HG03432 (cell line): ENCODE measurements at regions not wholly inside any gene's neighbourhood (a gene's known extent, or its start where the extent isn't known, plus 50 kb on each side); places are given as distances from the start of the nearest gene placed in this dataset.
A peak's percentile ranks its signal among the peaks of the same experiment; 100 is the strongest.
"Not testable (repeated sequence)": the region's sequence is repeated elsewhere in the genome, so short reads cannot be mapped to it uniquely, and the experiment has no call there.

Experiments used
- ATAC-seq: cut with Tn5 transposase; IDR thresholded peaks from one replicate; pipeline ENCODE4 v1.9.1; 2021; ENCODE audit warnings: mild to moderate bottlenecking, moderate library complexity; ENCODE audit not compliant: unreplicated experiment

GRCh38 chr1:55309786-55310504, 94.8 kb upstream of the USP24 start:
- no peak for ATAC-seq

- ATAC-seq = no peak
Observed at GRCh38 chr1:55309053-55309452, 93.9 kb upstream of the USP24 start.

GRCh38 chr1:55305735-55306134, 90.6 kb upstream of the USP24 start:
- ATAC-seq = no peak

GRCh38 chr1:55304229-55304740, 89.1 kb upstream of the USP24 start:
- no peak for ATAC-seq

- no peak for ATAC-seq
Observed at GRCh38 chr1:55302972-55303371, 87.8 kb upstream of the USP24 start.

- ATAC-seq = no peak
Observed at GRCh38 chr1:55301912-55302311, 86.7 kb upstream of the USP24 start.

GRCh38 chr1:55300975-55301374, 85.8 kb upstream of the USP24 start:
- ATAC-seq = no peak

GRCh38 chr1:55298167-55298894, 83.2 kb upstream of the USP24 start:
- no peak for ATAC-seq

- ATAC-seq = not testable (repeated sequence)
Observed at GRCh38 chr1:55296247-55296646, 81.1 kb upstream of the USP24 start.

- ATAC-seq = no peak
Observed at GRCh38 chr1:55289614-55290013, 74.5 kb upstream of the USP24 start.

- ATAC-seq = no peak
Observed at GRCh38 chr1:55289042-55289441, 73.9 kb upstream of the USP24 start.

- ATAC-seq = peak; percentile 94
Observed at GRCh38 chr1:55288245-55288644, 73.1 kb upstream of the USP24 start.

GRCh38 chr1:55287723-55288122, 72.6 kb upstream of the USP24 start:
- ATAC-seq = peak; percentile 55

GRCh38 chr1:55286856-55287602, 71.9 kb upstream of the USP24 start:
- ATAC-seq = no peak

GRCh38 chr1:55285834-55286233, 70.7 kb upstream of the USP24 start:
- no peak for ATAC-seq

- ATAC-seq = no peak
Observed at GRCh38 chr1:55284856-55285255, 69.7 kb upstream of the USP24 start.

GRCh38 chr1:55282058-55282457, 66.9 kb upstream of the USP24 start:
- ATAC-seq = no peak

GRCh38 chr1:55280731-55281130, 65.6 kb upstream of the USP24 start:
- no peak for ATAC-seq

GRCh38 chr1:55279627-55280026, 64.5 kb upstream of the USP24 start:
- no peak for ATAC-seq

- no peak for ATAC-seq
Observed at GRCh38 chr1:55278378-55278777, 63.2 kb upstream of the USP24 start.

- ATAC-seq = peak; percentile 91
Observed at GRCh38 chr1:55277377-55278130, 62.4 kb upstream of the USP24 start.
